GM20000 (cell line): ENCODE measurements at regions not wholly inside any gene's neighbourhood (a gene's known extent, or its start where the extent isn't known, plus 50 kb on each side); places are given as distances from the start of the nearest gene placed in this dataset.
"Not testable (repeated sequence)": the region's sequence is repeated elsewhere in the genome, so short reads cannot be mapped to it uniquely, and the experiment has no call there.

Source experiments
- DNase-seq: peaks from one replicate; pipeline ENCODE4 v3.0.0; 2012; ENCODE audit warnings: low spot score
- CTCF ChIP-seq: IDR thresholded peaks from 2 replicates; pipeline ENCODE4 v1.5.1; 2012; ENCODE audit warnings: mild to moderate bottlenecking, control low read depth; ENCODE audit errors: extremely low read depth, missing control alignments

GRCh38 chr2:149692961-149693396 lies 105.4 kb upstream of the MMADHC start:
- DNase-seq = no peak
- no peak for TF ChIP-seq CTCF

- no peak for TF ChIP-seq CTCF
- DNase-seq = no peak
Measured at GRCh38 chr2:149690825-149691224, 103.2 kb upstream of the MMADHC start.

GRCh38 chr2:149687052-149687427 lies 99.5 kb upstream of the MMADHC start:
- no peak for TF ChIP-seq CTCF
- no peak for DNase-seq

GRCh38 chr2:149686136-149687051 lies 98.8 kb upstream of the MMADHC start:
- no peak for DNase-seq
- TF ChIP-seq CTCF = no peak

- DNase-seq = not testable (repeated sequence)
Measured at GRCh38 chr2:149685401-149685800, 97.8 kb upstream of the MMADHC start.

- no peak for TF ChIP-seq CTCF
- no peak for DNase-seq
Measured at GRCh38 chr2:149679286-149679685, 91.7 kb upstream of the MMADHC start.

GRCh38 chr2:149677416-149677815 lies 89.8 kb upstream of the MMADHC start:
- no peak for TF ChIP-seq CTCF
- DNase-seq = no peak

GRCh38 chr2:149670086-149670485 lies 82.5 kb upstream of the MMADHC start:
- TF ChIP-seq CTCF = no peak
- no peak for DNase-seq
